ENCODE measurements at regions not wholly inside any gene's neighbourhood (a gene's known extent, or its start where the extent isn't known, plus 50 kb on each side); places are given as distances from the start of the nearest gene placed in this dataset.
"Not testable (repeated sequence)": the region's sequence is repeated elsewhere in the genome, so short reads cannot be mapped to it uniquely, and the experiment has no call there.

DNA sequence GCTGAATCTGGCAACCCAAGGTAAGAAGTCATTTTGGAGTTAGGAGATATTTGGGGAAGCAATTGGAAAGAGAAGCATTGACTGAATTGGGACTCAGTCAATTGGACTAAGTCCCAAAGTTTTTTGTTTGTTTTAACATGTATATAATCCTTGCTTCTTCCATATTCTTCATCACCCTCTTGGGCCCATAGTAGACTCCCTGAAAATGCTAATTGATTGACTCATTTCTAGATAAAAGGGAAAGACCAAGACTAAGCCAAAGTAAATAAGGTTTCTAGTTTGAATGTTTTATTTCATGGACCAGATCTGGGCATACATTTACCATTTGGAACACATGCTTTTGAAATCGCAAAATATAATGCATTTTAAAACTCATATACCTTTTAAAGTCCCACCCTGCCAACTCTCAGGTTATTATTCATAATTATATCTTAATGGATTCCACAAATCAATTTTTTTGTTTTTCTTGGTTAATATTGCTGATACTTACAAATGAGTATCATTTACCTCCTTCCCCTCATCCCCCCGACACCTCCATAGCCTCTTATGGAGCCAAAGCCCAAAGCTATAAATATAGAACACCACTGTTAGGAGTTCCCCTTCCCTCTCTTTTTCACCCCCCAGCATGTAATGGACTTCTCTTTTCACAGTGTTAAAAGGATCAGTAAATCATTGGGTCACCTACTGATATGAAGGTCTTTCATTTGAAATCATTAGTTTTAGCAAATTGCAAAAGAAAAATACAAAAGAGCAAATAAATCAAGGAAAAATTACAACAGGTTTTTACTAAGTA is 674.0 kb upstream of the SOX9 start:
- no peak overlapping the region for H3K4me3 Mint-ChIP-seq
- DNase-seq (ENCODE audit: low spot score in 2 of 2, unreplicated experiment in 2 of 2): no peak
- H3K4me1 Mint-ChIP-seq: peaks cover 16% of the 10 kb centered on the region
- H3K36me3 Mint-ChIP-seq: no peaks in the 10 kb centered on the region
- TF ChIP-seq, protein P1, sequence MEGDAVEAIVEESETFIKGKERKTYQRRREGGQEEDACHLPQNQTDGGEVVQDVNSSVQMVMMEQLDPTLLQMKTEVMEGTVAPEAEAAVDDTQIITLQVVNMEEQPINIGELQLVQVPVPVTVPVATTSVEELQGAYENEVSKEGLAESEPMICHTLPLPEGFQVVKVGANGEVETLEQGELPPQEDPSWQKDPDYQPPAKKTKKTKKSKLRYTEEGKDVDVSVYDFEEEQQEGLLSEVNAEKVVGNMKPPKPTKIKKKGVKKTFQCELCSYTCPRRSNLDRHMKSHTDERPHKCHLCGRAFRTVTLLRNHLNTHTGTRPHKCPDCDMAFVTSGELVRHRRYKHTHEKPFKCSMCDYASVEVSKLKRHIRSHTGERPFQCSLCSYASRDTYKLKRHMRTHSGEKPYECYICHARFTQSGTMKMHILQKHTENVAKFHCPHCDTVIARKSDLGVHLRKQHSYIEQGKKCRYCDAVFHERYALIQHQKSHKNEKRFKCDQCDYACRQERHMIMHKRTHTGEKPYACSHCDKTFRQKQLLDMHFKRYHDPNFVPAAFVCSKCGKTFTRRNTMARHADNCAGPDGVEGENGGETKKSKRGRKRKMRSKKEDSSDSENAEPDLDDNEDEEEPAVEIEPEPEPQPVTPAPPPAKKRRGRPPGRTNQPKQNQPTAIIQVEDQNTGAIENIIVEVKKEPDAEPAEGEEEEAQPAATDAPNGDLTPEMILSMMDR (IDR thresholded peaks at IDR 0.05; ENCODE audit: unreplicated experiment): no peak
- no peak overlapping the region for H3K27ac Mint-ChIP-seq
- no peaks in the 10 kb centered on the region for H3K27me3 Mint-ChIP-seq (ENCODE audit: low read depth)
- no peaks in the 10 kb centered on the region for H3K9me3 Mint-ChIP-seq

DNA sequence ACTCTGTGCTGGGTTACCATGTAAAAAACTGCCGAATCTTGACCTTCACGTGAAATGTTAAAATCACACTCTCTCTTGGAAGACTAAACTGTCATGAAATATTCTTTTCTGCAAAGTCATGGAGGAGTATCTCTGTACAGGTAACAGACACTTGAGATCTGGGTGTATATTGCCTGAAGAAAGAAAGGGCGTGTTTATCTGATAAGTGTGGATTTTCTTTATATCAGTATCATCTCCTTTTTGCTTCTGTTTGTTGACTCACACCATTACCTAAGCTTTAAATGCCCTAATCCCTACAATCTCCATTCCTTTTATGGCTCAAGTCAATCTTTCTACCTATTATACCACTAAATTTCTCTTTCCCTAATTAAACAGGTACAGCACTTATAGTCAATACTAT is 673.2 kb upstream of the SOX9 start:
- DNase-seq (ENCODE audit: low spot score in 2 of 2, unreplicated experiment in 2 of 2): no peak
- no peaks in the 10 kb centered on the region for H3K36me3 Mint-ChIP-seq
- H3K27ac Mint-ChIP-seq: no peak overlapping the region
- TF ChIP-seq, protein P1 (IDR thresholded peaks at IDR 0.05; ENCODE audit: unreplicated experiment): no peak
- no peaks in the 10 kb centered on the region for H3K27me3 Mint-ChIP-seq (ENCODE audit: low read depth)
- H3K4me3 Mint-ChIP-seq: no peak overlapping the region
- no peaks in the 10 kb centered on the region for H3K9me3 Mint-ChIP-seq
- peaks cover 16% of the 10 kb centered on the region for H3K4me1 Mint-ChIP-seq

DNA sequence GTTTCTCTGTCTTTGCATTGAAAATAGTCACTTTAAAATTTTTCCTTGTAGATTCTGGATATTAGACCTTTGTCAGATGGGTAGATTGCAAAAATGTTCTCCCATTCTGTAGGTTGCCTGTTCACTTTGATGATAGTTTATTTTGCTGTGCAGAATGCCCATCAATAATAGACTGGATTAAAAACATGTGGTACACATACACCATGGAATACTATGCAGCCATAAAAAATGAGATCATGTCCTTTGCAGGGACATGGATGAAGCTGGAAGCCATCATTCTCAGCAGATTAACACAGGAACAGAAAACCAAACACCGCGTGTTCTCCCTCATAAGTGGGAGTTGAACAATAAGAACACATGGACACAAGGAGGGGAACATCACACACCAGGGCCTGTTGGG is 670.2 kb upstream of the SOX9 start:
- DNase-seq (ENCODE audit: low spot score in 2 of 2, unreplicated experiment in 2 of 2); H3K9me3 Mint-ChIP-seq; H3K36me3 Mint-ChIP-seq; H3K27me3 Mint-ChIP-seq (ENCODE audit: low read depth); H3K4me3 Mint-ChIP-seq; H3K27ac Mint-ChIP-seq: not testable (repeated sequence)
- H3K4me1 Mint-ChIP-seq: peaks cover 22% of the 10 kb centered on the region

DNA sequence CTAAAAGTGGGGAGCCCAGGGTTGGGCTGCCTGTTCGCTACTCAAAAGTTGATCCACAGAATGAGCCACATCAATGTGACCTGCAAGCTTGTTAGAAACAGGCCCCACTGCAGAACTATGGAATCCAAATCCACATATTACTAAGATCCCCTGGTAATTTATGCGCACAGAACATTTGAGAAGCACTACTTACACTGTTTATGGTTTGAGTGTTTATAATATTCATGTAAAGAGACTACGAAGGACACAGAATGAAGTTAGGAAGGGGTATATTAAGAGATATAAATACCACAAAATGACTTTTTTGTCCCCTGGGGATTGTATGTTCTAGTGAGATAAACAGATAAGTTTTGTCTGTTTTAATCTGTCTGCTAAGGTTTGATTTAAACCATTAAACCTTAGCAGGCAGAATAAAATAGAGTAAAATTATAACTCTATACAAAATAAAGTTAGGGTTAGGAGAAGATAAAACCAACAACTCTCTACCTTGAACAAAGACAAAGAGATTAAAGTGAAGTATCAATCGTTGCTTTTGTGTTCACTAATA is 666.9 kb upstream of the SOX9 start:
- TF ChIP-seq, protein P1 (IDR thresholded peaks at IDR 0.05; ENCODE audit: unreplicated experiment): no peak
- DNase-seq (ENCODE audit: low spot score in 2 of 2, unreplicated experiment in 2 of 2): no peak
- no peaks in the 10 kb centered on the region for H3K36me3 Mint-ChIP-seq
- peaks cover 16% of the 10 kb centered on the region for H3K4me1 Mint-ChIP-seq
- no peaks in the 10 kb centered on the region for H3K9me3 Mint-ChIP-seq
- H3K27ac Mint-ChIP-seq: peak overlapping the region; percentile 14
- no peak overlapping the region for H3K4me3 Mint-ChIP-seq
- no peaks in the 10 kb centered on the region for H3K27me3 Mint-ChIP-seq (ENCODE audit: low read depth)

DNA sequence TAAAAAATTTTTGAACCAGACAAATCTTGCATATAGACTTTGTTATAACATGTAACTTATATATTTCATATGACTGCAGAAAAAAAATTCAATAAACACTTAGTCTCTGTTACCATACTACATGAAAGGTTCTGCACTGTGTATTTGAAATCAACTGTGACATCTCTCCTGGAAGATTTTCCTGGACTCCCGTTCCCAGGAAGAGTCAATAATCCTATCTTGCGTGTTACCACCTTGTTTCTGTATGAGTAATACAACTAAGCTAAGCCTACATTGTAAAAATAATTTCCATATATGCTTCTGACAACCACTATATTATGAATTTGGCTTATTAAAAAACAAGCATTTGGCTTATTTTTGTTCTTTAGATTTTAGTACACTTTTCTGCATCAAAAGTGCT is 665.6 kb upstream of the SOX9 start:
- H3K27ac Mint-ChIP-seq: no peak overlapping the region
- no peak overlapping the region for H3K4me3 Mint-ChIP-seq
- H3K4me1 Mint-ChIP-seq: peaks cover 18% of the 10 kb centered on the region
- TF ChIP-seq, protein P1 (IDR thresholded peaks at IDR 0.05; ENCODE audit: unreplicated experiment): no peak
- H3K36me3 Mint-ChIP-seq: no peaks in the 10 kb centered on the region
- H3K9me3 Mint-ChIP-seq: peaks cover 3% of the 10 kb centered on the region
- no peak for DNase-seq (ENCODE audit: low spot score in 2 of 2, unreplicated experiment in 2 of 2)
- no peaks in the 10 kb centered on the region for H3K27me3 Mint-ChIP-seq (ENCODE audit: low read depth)

DNA sequence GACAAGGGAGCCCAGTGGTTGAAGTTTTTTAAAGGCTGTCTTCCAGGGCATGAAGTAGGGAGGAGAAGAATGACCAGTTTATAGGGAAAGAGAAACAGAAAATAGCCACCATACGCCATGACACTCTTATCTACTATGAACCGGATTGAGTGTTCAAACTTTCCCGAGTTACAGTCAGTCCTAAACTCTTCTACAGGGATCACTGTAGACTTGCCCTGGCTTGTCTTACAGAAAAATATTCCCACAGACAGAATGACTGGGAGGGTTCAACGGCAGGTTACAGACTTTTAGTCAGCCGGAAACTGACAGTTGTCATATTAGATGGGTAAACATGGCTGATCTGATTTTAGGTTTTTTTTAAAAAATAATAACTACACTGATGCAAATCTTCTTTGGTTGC is 662.5 kb upstream of the SOX9 start:
- Mint-ChIP-seq H3K27ac (peak overlapping the region; percentile 86), H3K9me3 (peaks cover 9% of the 10 kb centered on the region), H3K27me3 (ENCODE audit: low read depth) (no peaks in the 10 kb centered on the region), H3K4me3 (no peak overlapping the region), H3K36me3 (peaks cover 4% of the 10 kb centered on the region), H3K4me1 (peaks cover 19% of the 10 kb centered on the region)
- DNase-seq (ENCODE audit: low spot score in 2 of 2, unreplicated experiment in 2 of 2): no peak
- TF ChIP-seq, protein P1 (IDR thresholded peaks at IDR 0.05; ENCODE audit: unreplicated experiment): no peak
